Adipocyte (in vitro differentiated cells): ENCODE measurements at regions not wholly inside any gene's neighbourhood (a gene's known extent, or its start where the extent isn't known, plus 50 kb on each side); places are given as distances from the start of the nearest gene placed in this dataset.
A peak's percentile ranks its signal among the peaks of the same experiment; 100 is the strongest.

Source experiments
- DNase-seq: peaks from one replicate; pipeline ENCODE4 v3.0.0-alpha.2; 2015; ENCODE audit warnings: low read depth
- H3K27me3 ChIP-seq: replicated peaks from 2 replicates; pipeline ENCODE4 v1.7.0; 2013; ENCODE audit warnings: mild to moderate bottlenecking, low read length, moderate library complexity; ENCODE audit not compliant: control insufficient read depth, insufficient read depth
- H3K36me3 ChIP-seq: 2 replicates; pipeline ENCODE4 v1.7.0; 2013; ENCODE audit warnings: low read length, mild to moderate bottlenecking, moderate library complexity; ENCODE audit not compliant: control insufficient read depth, insufficient read depth, severe bottlenecking
- H3K4me1 ChIP-seq: 2 replicates; pipeline ENCODE4 v1.7.0; 2013; ENCODE audit warnings: mild to moderate bottlenecking, low read length, moderate library complexity; ENCODE audit not compliant: control insufficient read depth, insufficient read depth
- H3K4me3 ChIP-seq: 2 replicates; pipeline ENCODE4 v1.7.0; 2013; ENCODE audit warnings: mild to moderate bottlenecking, low read length, moderate library complexity
- H3K9ac ChIP-seq: 2 replicates; pipeline ENCODE4 v1.7.0; 2013; ENCODE audit warnings: mild to moderate bottlenecking, low read length, moderate library complexity
- H3K9me3 ChIP-seq: 2 replicates; pipeline ENCODE4 v1.7.0; 2013; ENCODE audit warnings: mild to moderate bottlenecking, low read length, moderate library complexity; ENCODE audit not compliant: control insufficient read depth

- H3K9me3 ChIP-seq: no peaks in the 10 kb centered on the region
- no peaks in the 10 kb centered on the region for H3K36me3 ChIP-seq
- no peak overlapping the region for H3K9ac ChIP-seq
- no peak overlapping the region for H3K4me3 ChIP-seq
- no peak for DNase-seq
- peaks cover 6% of the 10 kb centered on the region for H3K27me3 ChIP-seq
- no peaks in the 10 kb centered on the region for H3K4me1 ChIP-seq
Measured at GRCh38 chr18:75677696-75678455, 250.4 kb upstream of the SMIM21 start.

- Histone ChIP-seq H3K27me3 (peaks cover 3% of the 10 kb centered on the region), H3K9ac (no peak overlapping the region), H3K4me3 (no peak overlapping the region), H3K9me3 (peaks cover 25% of the 10 kb centered on the region), H3K4me1 (no peaks in the 10 kb centered on the region), H3K36me3 (no peaks in the 10 kb centered on the region)
- no peak for DNase-seq
Measured at GRCh38 chr18:75660932-75661331, 233.4 kb upstream of the SMIM21 start.

GRCh38 chr18:75659535-75660023 lies 232.1 kb upstream of the SMIM21 start:
- no peak for DNase-seq
- H3K9me3 ChIP-seq: peaks cover 25% of the 10 kb centered on the region
- no peaks in the 10 kb centered on the region for H3K36me3 ChIP-seq
- H3K4me3 ChIP-seq: no peak overlapping the region
- H3K4me1 ChIP-seq: peaks cover 6% of the 10 kb centered on the region
- peaks cover 3% of the 10 kb centered on the region for H3K27me3 ChIP-seq
- no peak overlapping the region for H3K9ac ChIP-seq

- H3K9ac ChIP-seq: no peak overlapping the region
- no peak overlapping the region for H3K4me3 ChIP-seq
- peaks cover 6% of the 10 kb centered on the region for H3K27me3 ChIP-seq
- peaks cover 6% of the 10 kb centered on the region for H3K4me1 ChIP-seq
- no peaks in the 10 kb centered on the region for H3K36me3 ChIP-seq
- peaks cover 25% of the 10 kb centered on the region for H3K9me3 ChIP-seq
- no peak for DNase-seq
Measured at GRCh38 chr18:75658330-75658729, 230.8 kb upstream of the SMIM21 start.

GRCh38 chr18:75656563-75657247 lies 229.2 kb upstream of the SMIM21 start:
- peaks cover 6% of the 10 kb centered on the region for H3K27me3 ChIP-seq

GRCh38 chr18:75656035-75656434 lies 228.5 kb upstream of the SMIM21 start:
- H3K36me3 ChIP-seq: no peaks in the 10 kb centered on the region
- no peak overlapping the region for H3K4me3 ChIP-seq
- no peak overlapping the region for H3K9ac ChIP-seq
- H3K9me3 ChIP-seq: peaks cover 11% of the 10 kb centered on the region
- H3K4me1 ChIP-seq: peaks cover 6% of the 10 kb centered on the region
- H3K27me3 ChIP-seq: peaks cover 6% of the 10 kb centered on the region
- no peak for DNase-seq

More at GRCh38 chr18:75656563-75657247, 229.2 kb upstream of the SMIM21 start:
- peaks cover 6% of the 10 kb centered on the region for H3K4me1 ChIP-seq
- H3K36me3 ChIP-seq: no peaks in the 10 kb centered on the region
- no peak overlapping the region for H3K9ac ChIP-seq
- peaks cover 18% of the 10 kb centered on the region for H3K9me3 ChIP-seq
- no peak for DNase-seq
- H3K4me3 ChIP-seq: no peak overlapping the region

GRCh38 chr18:75654851-75655751 lies 227.6 kb upstream of the SMIM21 start:
- H3K27me3 ChIP-seq: peaks cover 6% of the 10 kb centered on the region
- H3K4me1 ChIP-seq: peaks cover 6% of the 10 kb centered on the region
- H3K36me3 ChIP-seq: no peaks in the 10 kb centered on the region
- DNase-seq: no peak
- H3K9ac ChIP-seq: no peak overlapping the region
- H3K9me3 ChIP-seq: peaks cover 2% of the 10 kb centered on the region
- peak overlapping the region; percentile 6 for H3K4me3 ChIP-seq

GRCh38 chr18:75654386-75654785 lies 226.9 kb upstream of the SMIM21 start:
- H3K27me3 ChIP-seq: peaks cover 6% of the 10 kb centered on the region
- H3K9ac ChIP-seq: no peak overlapping the region
- peaks cover 6% of the 10 kb centered on the region for H3K4me1 ChIP-seq
- no peaks in the 10 kb centered on the region for H3K9me3 ChIP-seq
- no peaks in the 10 kb centered on the region for H3K36me3 ChIP-seq
- no peak overlapping the region for H3K4me3 ChIP-seq
- no peak for DNase-seq

GRCh38 chr18:75652528-75652927 lies 225.0 kb upstream of the SMIM21 start:
- no peak for DNase-seq
- H3K9ac ChIP-seq: no peak overlapping the region
- no peaks in the 10 kb centered on the region for H3K9me3 ChIP-seq
- peaks cover 6% of the 10 kb centered on the region for H3K4me1 ChIP-seq
- H3K4me3 ChIP-seq: no peak overlapping the region
- H3K36me3 ChIP-seq: no peaks in the 10 kb centered on the region
- H3K27me3 ChIP-seq: peaks cover 7% of the 10 kb centered on the region

- no peak overlapping the region for H3K9ac ChIP-seq
- H3K4me1 ChIP-seq: peaks cover under 1% of the 10 kb centered on the region
- H3K27me3 ChIP-seq: peaks cover 25% of the 10 kb centered on the region
- no peak overlapping the region for H3K4me3 ChIP-seq
- H3K9me3 ChIP-seq: peaks cover 8% of the 10 kb centered on the region
- no peak for DNase-seq
- H3K36me3 ChIP-seq: no peaks in the 10 kb centered on the region
Measured at GRCh38 chr18:75644871-75645270, 217.4 kb upstream of the SMIM21 start.

- Histone ChIP-seq H3K4me1 (peaks cover 18% of the 10 kb centered on the region), H3K27me3 (peaks cover 25% of the 10 kb centered on the region), H3K36me3 (no peaks in the 10 kb centered on the region), H3K9me3 (peaks cover 8% of the 10 kb centered on the region), H3K4me3 (no peak overlapping the region), H3K9ac (no peak overlapping the region)
- no peak for DNase-seq
Measured at GRCh38 chr18:75643083-75643482, 215.6 kb upstream of the SMIM21 start.
